GM21526 (cell line): ENCODE measurements at regions not wholly inside any gene's neighbourhood (a gene's known extent, or its start where the extent isn't known, plus 50 kb on each side); places are given as distances from the start of the nearest gene placed in this dataset.

ENCODE experiments used
- ATAC-seq: cut with Tn5 transposase; IDR thresholded peaks from one replicate; pipeline ENCODE4 v1.9.1; 2021; ENCODE audit warnings: moderate library complexity; ENCODE audit not compliant: unreplicated experiment, low FRiP score

DNA sequence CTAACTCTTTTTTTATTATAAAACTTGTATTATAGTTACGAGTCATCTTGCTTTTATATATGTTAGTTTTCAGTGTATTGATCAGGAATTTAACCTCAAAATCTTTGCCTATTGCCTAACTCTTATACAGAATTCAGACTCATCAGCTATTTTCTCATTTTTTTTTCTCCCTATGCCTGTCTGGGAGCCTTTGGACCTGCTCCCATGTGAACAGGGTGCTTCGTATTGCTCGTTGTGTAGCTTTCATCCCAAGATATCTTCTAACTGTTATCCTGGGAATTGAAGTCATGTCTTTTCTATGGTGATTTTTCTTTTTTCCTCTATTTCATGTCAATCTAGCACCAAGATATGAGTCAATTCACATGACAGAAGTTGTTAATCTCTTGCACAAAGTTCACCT, 814.0 kb downstream of the SLC4A3 start:
- ATAC-seq: no peak

DNA sequence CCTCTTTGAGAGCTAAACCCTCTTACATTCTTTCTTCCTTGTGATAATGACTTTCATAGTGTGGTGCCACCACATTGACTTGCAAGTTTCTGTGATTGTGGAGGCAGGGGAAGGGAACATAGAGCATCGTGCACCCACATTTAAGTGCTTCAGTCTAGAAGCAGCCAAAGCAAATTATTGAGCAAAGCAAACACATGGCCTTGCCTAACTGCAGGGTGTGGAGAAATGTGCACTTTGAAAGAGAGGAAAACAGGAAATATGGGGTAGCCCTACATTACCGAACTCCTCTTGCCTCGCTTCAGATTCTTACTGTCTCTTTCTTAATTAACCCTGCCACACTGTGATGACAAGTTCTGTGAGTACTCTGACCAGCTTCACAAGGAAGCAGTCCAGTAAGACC, 814.6 kb downstream of the SLC4A3 start:
- no peak for ATAC-seq

DNA sequence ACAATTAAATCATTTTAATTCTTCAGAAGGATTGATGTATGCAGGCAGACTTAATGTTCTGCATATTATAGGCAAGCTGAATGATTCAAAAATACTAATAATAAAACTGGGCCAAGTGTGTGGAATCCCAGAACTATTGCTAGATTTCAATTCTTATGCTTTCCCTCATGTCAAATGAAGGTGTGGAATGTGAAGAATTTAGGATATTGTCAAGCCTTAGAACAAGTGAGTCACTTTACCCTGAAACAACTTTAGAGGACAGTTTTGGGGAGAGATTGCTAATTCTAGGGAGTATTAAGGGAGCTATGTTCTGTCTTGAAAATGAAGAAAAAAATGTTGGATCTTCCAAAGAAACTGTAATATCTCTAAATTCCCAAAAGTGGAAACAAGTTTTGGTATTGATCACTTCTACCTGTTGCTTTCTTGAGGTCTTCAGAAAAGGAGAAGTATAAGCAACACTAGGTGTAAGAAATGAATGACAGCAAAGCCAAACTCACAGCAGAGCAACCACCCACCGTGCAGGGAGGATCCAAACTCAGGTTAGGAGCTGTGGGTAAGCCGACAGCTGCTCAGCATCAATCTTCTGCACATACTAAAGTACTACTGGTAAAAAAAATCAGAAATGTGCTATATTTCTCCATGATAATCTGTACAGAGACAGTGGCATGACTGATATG, 818.1 kb downstream of the SLC4A3 start:
- ATAC-seq: no peak

DNA sequence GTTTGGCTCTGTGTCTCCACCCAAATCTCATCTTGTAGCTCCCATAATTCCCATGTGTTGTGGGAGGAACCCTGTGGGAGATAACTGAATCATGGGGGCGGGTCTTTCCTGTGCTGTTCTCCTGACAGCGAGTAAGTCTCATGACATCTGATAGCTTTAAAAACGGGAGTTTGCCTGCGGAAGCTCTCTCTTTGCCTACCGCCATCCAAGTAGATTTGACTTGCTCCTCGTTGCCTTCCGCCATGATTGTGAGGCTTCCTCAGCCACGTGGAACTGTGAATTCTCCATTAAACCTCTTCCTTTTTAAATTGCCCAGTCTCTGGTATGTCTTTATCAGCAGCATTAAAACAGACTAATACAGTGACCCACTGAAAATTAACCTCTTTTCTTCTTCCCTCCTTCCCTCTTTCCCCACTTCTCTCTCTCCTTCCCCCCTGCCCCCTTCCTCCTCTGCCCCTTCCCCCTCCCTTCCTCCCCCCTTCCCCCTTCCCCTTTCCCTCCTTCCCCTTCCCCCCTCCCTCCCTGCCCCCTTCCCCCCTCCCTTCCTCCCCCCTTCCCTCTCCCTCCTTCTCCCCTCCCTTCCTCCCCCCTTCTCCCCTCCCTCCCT, 818.8 kb downstream of the SLC4A3 start:
- ATAC-seq: no peak

DNA sequence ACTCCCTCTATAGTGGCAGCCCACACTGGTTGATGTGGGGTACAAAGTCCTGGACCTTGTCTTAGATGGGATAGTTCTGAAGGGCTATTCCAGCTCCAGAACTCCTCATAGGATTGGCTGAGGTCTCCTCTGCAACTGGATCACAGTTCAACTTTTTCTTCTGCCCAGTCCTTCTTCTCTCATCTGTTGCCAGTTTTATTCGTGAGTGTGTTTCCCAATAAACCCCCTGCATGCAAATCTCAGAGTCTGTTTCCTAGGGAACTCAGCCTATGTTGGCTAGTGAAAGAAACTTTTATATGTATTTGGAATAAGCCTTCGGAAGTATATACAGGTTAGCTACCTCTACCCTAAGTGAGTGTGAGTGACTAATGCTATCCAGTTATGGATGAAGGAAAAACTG, 823.4 kb downstream of the SLC4A3 start:
- ATAC-seq: no peak

DNA sequence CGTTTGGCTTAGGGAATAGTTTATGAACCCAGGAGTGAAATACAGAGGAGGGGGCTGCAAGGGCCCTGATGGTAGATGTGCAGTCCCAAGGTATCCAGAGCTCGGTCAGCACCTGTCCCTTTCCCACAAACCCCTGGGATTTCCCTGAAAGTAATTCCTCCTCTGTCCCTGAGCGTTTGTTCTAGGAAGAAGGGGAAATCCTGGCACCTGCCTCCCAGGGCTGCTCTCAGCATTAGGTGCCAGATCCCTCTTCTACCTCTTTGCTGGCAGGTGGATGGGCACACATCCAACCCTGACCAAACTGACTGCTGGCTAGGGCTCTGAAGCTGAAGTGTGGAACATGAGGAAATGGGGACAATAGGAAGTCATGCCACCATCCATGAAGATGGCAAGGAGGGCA, 824.0 kb downstream of the SLC4A3 start:
- ATAC-seq: no peak

DNA sequence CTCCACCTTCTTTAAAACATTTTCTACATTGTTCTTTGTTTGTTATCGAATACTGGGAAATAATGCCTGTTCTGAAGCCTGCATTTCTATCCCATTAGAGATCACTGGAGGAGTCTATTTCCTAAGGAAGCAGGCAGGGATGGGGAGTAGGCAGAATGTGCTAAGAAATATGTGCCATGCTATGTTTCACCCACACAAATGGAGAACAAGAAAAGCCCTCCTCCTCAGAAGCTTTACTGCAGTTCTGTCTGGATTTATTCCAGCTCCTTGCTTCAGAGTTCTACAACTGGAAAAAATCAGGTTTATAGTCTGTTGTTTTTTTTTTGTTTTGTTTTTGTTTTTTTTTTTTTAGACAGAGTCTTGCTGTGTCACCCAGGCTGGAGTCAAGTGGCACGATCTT, 825.1 kb downstream of the SLC4A3 start:
- ATAC-seq: no peak

DNA sequence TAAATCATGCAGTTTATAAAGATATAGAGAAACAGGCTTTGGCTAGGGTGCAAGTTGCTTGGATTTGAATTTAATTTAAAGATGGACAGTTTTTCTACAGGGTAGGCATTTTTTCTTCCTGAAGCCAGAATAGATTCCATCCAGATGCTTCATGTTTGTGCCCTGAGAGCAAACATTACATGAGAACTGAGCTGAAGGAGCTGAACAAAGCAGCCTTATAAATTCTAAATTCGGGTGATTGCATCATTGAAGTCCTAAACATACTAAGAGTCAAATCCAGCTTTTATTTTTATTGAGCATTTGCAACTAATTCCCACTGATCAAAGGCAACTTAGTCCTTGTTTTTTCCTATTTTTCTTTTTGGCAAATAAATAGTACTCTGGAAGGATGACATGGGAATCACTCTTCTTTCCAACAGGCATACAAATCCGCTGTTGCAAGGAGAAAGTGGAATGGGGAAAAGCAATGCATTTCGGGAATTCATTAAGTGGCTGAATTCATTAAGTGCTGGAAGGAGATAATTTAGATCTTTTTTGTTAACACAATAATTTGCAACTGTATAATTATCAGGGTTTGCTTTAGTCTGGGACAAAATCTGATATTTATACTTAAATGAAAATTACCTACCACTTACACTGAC, 828.0 kb downstream of the SLC4A3 start:
- ATAC-seq: no peak

DNA sequence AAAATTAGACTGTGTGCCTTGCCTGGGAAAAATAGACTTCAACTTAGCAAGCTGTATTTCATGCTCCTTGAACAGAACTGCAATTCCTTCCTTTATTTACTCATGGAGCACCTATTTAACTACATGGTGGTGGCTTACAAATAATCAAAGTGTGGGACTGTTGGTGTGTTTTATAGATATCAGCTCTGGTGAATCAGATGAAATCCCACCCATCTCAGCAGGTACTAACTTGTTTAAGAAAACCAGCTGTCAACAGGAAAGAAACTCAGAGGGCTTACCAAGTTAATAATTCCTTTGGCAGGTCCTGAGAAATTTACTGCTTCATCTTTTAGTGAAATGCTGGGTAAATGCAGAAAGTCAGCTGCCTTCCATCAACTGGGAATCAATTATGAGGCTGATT, 830.6 kb downstream of the SLC4A3 start:
- no peak for ATAC-seq

DNA sequence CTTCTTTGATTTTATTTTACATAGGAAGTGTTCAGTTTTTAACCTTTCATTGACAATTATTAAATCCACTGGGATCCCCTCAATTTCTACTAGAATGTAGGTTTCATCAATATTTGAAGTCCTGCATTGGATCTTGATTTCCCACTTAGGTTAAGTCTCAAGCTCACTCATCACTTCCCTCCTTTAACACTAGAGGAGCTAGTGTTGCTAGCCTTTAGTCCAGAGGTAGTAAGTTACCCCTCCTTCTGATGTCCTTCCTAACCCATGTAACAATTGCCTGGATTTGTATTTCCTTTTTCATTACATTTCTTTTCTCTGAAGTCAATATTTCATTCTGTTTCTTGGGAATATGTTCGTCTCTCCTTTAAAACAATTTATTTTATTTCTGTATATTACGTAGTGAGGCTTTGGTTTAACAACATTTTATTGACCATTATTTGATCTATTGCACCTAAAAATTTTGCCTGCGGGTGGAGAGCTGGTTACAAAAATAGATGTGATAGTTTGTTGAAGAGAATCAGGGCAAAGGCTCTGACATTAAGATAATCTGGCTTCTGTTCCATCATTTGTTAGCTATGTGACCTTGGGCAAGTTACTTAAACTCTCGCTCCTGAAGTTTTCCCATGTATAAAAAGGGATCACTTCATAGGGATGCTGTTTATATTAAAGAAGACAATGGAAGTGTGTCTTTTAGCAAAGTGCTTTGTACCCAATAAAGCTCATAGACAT, 833.0 kb downstream of the SLC4A3 start:
- ATAC-seq: no peak

DNA sequence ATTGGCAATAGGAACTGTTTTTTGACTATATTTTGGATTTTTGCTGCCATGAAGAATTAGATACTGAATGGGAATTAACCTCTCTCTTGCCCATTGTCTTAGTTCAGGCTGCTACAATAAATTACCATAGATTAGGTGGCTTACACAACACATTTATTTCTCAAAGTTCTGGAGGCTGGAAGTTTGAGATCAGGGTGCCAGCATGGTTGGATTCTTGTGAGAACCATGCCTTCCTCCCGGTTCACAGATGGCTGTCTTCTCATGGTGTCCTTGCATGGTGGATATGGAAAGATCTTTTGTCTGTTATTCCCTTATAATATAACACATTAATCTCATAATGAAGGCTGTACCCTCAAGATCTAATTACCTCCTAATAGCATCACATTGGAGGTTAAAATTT, 836.4 kb downstream of the SLC4A3 start:
- ATAC-seq: no peak

DNA sequence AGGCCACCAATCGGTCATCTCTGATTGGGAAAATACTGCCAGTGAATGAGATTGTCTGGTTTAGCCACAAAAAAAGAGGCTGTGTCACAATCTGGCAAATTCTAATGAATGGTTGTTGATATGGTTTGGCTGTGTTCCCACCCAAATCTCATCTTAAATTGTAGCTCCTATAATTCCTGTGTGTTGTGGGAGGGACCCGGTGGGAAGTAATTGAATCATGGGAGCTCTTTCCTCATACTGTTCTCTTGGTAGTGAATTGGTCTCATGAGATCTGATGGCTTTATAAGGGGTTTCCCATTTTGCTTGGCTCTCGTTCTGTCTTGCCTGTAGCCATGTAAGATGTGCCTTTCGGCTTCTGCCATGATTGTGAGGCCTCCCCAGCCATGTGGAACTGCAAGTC, 838.3 kb downstream of the SLC4A3 start:
- no peak for ATAC-seq

DNA sequence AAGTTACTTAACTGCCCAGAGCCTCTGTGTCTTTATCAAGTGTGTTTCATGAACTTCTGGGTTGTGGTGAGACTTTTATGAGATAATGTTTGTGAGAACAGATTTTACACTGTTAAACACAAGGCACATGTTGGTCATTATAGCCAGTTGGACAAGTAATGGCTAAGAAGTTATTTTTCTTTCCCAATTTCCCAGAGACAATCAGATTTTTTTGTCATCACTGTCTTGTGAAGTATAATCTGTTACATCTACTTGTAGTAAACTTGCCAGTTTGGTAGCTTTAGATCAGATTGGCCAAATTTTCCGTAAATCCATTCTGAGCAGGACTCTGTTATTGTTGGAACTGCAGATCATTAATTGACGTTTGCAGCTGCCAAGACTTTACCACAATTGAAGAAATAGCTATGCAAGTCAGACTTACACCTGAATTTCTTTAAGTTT, 838.8 kb downstream of the SLC4A3 start:
- ATAC-seq: no peak

DNA sequence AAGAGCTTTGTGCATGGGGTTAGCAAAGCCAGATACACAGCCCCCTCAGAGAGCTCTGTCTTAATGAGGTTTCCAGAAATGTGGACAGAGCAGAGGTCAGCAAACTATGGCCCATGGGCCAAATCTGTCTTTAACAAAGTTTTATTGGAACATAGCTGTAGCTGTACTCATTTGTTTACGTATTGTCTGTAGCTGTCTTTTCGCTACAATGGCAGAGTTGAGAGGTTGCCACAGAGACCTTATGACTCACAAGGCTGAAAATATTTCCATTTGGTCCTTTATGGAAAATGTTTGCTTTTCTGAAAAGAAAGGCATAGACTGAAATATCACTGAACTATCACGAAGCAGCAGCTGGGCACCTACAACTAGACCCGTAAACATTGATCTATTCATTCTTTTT, 841.8 kb downstream of the SLC4A3 start:
- no peak for ATAC-seq

DNA sequence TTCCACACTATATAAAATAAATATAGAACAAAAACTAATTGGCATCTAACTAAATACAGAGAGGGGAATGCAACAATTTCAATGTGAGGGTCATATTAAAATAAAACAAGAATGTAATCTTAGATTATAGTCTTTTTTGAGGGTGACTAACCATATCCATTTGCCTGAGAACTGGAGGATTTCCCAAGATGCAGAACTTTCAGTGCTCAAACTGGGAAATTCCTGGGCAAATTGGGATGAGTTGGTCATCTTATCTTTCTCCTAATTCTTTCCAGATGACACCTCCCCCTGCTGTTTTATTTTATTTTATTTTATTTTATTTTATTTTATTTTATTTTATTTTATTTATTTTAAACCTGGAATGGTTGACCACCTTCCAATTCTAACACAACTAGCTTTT, 846.2 kb downstream of the SLC4A3 start:
- ATAC-seq: no peak

DNA sequence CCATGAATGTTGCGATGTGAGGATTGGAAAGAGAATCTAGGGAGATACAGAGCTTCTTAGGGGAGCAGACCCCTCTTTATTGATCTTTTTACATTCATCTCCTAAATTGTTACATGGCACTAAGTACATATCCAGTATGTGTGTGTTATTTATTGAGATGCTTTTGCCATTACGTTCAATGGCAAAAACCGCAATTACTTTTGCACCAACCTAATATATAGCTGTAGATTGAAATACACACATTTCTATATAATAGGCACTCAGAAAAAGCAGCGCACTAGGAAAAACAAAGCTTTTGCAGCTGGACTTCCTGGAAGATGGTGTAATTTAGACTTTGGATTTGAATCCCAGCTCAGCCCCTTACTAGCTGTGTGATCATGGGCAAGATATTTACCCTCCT, 849.4 kb downstream of the SLC4A3 start:
- ATAC-seq: no peak

DNA sequence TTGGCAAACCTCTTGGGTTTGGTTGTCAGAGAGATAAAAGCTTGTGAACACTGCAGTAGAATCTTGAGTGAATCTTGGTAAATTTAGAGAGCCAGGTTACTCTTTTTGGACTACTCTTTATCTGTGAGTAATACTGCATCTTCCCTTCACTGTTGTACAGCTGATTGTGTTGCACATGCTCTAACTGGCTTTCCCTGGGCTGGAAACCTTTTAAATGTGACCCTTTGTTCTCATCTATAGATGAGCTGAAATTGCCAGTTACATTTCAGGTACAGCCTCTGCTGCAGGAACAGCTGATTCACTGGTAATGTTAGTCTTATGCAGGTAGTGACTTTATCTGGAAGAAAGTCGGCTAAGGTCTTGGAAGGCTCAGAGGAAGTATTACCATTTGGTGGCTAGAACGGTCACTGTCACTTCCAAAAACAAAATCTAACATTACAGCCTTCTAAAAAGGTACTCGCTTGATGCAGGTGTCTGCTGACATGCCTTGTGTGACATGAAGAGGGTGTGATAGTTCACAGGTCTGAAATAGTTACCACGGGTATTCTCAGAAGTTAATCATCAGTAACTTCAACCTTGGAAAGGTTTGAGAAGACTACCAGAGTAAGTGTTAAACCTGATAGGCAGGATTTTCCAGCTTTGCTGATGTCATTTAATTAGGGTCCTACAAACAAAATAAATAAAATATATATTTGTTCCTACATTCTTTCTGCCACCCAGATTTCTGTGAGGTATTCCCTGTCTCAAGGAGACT, 851.1 kb downstream of the SLC4A3 start:
- no peak for ATAC-seq

DNA sequence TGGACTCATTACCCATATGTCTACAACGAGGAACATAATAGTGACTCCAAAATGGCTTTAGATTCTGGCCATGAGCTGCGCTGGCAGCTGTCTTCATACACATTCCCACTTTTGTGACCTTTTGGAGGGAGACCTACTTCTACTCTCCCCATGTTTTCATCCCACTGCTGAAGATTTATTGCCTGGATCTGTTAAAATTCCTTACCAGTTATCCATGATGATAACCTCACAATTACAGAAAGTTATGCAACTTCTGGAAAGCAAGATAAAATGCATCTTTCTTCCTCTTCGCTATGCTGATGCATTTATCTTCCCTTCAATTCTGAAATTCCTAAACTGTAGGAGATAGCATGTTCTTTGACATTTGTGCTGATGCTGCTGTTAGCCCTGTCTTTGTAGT, 855.3 kb downstream of the SLC4A3 start:
- ATAC-seq: no peak

DNA sequence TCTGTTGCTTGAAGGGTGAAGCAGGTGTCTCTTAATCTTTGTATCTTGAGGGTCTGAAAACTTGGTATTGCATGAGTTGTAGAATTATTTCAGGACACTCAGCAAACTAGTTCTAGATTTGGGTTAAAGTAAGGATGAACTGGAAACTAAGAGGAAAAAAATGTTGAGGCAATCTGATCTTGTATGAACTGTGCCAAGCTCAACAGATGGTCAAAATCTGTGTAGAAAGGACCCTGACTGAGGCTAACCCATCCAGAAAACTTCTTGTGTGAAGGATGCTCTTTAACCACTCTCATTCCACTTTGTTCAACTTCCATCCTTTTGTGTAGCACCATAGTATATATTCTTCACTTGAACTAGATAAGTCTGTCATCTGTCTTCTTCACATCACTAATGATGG, 861.7 kb downstream of the SLC4A3 start:
- ATAC-seq: no peak

DNA sequence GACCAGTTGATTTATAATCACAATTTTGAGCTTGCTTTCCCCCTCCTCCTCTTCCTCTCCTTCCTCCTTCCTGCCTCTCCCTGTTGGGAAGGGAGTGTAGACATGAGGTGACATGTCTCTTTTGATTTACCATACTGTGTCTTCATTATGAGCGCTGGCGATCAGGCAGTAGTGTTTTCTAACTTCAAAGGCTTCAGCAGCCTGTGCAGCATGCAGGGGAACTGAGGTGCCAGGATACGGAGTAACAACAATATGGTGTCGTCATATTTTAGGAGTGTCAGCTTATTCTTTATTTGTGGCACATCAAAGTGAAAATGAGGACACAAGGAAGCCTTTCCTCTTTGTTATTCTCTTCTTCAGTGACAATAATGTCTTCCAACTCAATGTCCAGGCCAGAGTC, 864.2 kb downstream of the SLC4A3 start:
- ATAC-seq: no peak
